GM21526 (cell line): ENCODE measurements at regions not wholly inside any gene's neighbourhood (a gene's known extent, or its start where the extent isn't known, plus 50 kb on each side); places are given as distances from the start of the nearest gene placed in this dataset.
"Not testable (repeated sequence)": the region's sequence is repeated elsewhere in the genome, so short reads cannot be mapped to it uniquely, and the experiment has no call there.

ENCODE experiments used
- ATAC-seq: cut with Tn5 transposase; IDR thresholded peaks from one replicate; pipeline ENCODE4 v1.9.1; 2021; ENCODE audit warnings: moderate library complexity; ENCODE audit not compliant: unreplicated experiment, low FRiP score

DNA sequence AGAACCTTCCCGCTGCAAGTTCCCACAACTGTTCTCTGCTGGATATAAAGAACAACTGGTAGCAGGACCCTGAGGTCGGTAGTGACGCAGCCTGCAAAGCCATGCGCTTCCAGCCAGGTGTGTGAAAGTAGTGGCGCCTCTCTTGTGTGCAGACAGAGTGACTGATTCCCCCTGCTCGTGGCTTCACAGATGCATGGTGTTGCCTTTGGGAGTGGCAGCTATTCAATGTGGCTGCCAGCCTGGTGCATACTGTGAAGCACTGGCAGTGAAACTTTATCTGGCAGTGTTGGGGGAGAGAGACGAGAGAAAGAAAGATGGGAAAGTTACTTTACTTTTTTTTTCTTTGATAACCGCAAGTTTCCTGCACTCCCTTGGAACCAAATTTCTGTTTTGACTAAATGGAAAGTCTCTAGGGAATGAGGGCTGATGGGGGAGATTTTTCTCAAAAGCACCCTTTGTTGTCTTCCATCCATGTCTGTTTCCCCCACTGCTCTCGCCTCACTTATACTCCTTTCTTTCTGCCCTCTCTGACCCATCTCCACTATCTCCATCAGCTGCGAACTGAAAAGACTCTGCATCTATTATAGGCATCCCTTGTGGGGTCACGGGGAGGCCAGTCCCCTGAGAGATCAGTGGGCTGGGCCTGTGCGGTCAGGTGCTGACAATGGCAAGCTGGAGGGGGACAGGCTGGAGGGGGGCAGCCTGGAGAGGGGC is 90.0 kb upstream of the TNP1 start:
- ATAC-seq = no peak

DNA sequence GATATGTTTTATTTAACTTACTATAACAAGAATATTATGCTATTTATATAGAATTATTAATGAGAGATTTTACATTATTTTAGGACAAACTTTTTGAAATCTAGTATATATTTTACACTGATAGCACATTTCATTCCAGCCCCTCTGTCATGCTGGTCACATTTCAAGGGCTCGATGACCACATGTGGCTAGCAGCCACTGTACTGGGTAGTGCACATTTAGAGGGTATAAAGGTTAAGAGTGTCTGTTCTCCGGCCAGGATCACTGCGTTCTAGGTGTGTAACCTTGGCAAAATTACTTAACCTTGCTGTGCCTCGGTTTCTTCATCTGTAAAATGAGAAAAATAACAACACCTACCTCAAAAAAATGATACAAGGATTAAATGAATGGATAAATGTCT is 87.2 kb upstream of the TNP1 start:
- ATAC-seq = no peak

DNA sequence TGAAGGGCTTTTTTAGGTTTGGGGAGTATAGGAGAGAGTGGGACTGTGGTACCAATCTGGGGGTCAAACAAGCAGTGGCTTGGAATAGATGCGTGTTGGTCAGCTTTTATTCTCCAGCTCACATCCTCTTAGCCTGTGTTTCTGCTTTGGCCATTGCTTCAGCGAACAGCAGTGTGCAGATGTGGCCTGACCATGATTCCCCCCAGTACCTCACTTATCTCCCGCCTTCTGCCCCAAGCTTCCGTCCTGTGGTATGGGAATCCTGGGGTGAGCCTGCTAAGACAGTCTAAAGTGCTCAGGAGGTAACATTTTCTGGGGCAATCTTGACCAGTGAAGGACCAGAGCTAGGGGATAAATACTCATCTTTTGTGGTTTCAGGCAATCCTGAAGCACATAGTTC is 84.9 kb upstream of the TNP1 start:
- ATAC-seq = no peak

DNA sequence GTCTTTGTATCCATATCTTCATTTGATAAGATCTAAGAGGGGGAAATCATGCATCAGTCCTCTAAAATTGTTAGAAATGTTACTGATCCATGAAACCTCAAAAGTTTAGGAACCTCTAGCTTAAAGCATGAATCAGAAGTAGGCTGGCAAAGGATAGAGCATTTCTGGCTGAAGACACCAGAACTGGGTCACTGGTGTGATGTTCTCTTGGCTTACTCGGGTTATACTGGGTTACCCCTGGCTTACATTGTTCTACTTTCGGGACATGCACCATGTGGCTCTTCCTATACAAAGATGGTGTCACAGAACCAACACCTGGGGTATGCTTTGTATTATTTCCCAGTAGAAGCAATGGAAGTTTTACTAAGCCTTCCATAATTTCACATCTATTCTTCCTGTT is 83.2 kb upstream of the TNP1 start:
- ATAC-seq = no peak

DNA sequence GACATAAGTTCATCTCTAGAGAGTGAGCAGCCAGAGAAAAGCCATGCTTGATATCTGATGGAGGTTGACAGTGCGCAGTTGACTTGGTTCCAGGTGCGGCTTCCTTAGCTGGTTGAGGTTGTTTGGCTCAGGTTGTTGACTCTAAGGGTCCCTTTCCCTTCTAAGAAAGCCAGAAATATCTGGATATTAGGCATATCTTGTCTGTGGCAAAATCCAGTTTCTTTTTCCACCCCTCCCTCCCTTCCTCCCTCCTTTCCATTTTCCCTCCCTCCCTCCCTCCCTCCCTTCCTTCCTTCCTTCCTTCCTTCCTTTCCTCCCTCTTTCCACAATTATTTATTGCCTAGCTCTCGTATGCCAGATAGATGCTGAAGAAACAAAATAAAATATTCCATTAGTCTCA is 82.6 kb upstream of the TNP1 start:
- ATAC-seq = no peak

DNA sequence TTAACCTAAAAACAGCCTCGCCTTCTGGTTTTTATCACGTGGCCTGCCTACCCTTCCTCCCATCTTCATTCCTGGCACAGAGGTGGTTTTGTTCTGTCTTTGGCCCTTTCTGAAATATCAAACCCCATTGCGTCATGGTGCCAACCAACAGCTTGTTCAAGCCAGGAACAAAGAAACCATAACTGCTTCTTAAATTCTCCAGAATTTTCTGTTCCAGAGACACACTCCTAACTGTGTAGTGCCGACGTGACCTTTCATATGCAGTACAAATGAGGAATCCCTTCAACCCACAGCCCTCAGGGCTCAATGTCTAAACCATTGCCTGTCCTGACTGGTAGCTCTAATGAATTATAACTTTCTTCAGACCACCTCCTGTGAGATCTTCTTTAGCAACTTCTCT is 82.2 kb upstream of the TNP1 start:
- no peak for ATAC-seq

DNA sequence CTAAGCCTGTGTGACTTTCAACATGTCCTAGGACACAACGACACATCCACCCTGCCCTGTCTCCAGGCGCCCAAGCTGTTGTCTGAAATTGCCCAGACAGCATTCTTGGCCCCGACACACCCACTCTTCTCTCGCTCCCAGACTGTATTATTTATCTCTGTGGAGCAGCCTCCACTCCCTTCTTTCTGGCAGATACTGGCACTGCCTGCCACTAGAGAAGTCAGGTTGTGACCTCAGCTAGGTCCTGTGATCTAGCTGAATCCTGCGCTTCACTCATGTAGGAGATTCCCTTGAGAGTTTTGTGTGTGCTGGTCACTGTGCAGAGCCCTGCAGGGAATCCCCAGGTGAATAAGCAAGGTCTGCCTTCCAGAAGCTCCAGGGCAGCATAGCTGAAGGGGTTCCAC is 77.1 kb upstream of the TNP1 start:
- ATAC-seq = no peak

DNA sequence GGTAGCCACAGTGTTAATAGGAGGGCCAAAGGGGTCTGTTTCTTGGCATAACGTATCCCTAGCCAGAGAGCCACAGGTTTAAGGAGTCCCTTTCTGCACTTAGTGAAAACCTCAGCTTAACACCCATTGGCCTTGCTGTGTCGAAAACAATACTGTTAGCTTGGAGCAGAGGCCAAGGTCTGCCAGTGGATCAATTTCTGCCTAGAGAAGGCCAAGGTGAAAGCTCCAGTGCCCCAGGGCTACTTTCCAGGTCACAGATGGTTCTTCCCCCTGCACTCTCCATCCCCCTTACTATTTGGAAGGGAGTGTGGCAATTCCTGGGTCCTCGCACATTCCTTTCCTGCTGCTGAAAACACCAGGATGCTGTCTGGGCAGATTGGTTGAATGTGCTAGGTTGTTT is 74.8 kb upstream of the TNP1 start:
- no peak for ATAC-seq

DNA sequence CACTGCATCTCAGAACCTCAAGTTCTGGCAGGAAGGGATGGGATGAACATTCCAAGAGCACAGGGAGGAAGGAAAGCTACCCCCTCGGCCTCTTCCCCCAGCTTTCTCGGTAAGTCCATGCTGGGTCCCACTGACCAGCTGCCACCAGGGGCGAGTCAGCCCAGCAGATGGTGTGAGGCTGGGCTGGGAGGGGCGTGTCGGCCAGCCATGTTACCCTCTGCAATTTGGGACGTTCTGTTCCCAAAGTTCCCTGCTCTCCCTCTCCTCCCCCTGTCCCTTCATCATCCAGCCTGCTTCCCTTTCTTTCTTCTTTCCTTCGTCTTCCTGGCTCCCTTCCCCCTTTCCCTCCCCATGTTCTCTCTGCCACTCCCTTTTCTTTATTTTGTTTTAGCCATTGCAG is 74.3 kb upstream of the TNP1 start:
- no peak for ATAC-seq

DNA sequence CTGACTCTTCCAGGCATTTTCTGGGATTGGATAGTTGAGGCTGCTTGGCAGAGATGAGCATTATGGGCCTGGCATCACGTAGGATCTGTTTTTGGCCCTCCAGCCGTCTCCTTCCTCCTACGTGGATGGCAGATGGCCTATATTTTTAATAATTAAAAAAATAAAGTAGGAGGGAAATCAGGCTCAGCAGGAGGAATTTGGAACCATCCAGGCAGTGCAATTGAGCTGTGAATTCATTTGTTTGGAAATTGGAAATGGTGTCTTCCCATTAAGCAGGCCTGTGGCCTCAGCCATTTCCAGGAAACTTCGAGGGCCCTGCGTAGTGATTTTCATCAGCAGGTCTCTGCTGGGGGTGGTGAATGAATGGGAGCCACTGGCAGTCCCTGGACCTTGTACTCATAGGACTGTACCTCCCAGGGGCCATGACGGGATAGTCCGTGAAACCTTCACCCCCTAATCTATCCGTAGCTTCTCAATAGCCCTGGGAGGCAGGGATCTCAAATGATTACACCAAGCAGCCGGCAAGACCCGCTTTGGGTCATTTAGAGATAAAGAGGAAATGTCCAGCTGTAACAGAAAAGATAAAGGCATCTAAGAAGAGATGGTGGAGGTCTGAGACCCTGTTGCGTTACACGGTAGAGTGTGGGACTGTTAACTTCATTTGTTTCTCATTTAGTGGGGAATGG is 73.1 kb upstream of the TNP1 start:
- no peak for ATAC-seq

DNA sequence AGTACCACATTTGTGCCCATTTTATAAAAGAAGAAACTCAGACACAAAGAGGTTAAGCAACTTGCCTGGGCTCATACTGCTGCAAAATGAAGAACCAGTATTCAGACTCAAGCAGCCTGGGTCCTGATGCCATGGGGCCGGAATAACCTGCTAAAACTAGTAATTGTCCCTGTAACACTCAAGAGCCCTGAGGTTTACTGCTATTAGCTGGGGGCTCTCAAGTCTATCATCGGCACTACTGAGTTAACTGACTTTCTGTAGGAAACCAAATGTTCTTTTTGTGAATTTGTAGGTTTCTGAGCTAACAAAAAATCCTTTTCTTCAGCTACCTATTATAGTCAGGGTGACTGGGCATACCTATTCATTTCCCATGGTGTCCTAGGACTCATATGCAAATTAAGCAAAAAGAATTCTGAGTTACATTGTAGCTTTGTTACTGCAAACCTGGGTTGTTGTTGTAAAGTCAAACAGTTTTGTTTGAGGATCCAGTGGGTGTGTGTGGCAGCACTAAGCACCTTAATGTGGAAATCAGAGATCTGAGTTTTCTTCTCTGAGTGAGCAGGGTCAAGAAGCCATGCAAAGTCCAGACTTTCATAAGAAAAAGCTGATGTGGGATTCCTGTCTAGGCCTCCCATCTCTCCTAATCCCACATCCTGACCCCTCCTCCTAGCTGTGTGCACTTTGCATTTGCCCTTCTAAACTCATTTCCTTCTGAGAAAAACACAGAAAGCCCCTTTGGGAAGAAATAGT is 72.4 kb upstream of the TNP1 start:
- no peak for ATAC-seq

DNA sequence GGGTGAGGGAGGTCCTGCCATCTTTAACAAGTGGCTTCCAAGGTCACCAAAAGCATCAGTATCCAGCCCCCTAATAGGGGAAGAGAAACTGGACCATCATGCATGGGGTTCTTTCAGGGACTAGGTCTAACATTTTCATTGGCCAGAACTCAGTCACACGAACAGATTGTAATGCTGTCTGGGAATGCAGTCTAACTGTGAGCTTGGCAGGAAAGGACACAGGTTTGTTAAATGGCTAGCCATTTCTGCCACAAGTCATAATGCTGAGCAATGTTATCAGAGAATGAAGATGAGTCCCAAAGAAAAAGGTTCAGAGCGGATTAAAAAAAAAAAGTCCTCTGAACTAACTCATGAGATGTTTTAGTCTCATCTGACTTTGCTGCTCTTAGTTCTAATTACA is 70.9 kb upstream of the TNP1 start:
- no peak for ATAC-seq

DNA sequence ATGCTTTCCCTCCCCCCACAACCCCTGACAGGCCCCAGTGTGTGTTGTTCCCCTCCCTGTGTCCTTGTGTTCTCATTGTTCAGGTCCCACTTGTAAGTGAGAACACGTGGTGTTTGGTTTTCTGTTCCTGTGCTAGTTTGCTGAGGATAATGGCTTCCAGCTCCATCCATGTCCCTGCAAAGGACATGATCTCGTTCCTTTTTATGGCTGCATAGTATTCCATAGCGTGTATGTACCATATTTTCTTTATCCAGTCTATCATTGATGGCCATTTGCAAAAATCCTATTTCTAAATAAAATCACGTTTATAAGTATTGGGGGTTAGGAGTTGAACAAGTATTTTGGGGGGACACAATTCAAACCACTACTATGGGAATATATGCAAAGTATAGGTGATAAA is 69.5 kb upstream of the TNP1 start:
- ATAC-seq = not testable (repeated sequence)

DNA sequence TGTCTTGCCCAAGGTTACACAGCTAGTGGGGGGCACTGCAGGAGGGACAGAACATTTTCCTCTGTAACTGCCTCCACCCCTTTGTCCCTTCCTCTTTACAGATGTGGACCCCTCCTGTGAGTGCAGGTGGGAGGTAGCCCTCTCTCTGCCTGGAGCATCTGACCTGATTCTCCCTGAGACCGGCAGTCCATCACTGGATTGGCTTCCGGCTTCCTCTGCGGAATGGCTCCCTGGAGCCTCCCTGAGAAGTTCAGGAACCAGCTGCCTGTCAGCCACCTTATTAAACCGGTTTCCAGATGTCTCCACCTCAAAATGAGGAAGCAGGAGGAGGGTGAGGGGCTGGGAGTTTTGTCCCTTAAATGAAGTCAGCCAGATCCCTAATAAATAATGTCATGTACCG is 67.3 kb upstream of the TNP1 start:
- no peak for ATAC-seq

DNA sequence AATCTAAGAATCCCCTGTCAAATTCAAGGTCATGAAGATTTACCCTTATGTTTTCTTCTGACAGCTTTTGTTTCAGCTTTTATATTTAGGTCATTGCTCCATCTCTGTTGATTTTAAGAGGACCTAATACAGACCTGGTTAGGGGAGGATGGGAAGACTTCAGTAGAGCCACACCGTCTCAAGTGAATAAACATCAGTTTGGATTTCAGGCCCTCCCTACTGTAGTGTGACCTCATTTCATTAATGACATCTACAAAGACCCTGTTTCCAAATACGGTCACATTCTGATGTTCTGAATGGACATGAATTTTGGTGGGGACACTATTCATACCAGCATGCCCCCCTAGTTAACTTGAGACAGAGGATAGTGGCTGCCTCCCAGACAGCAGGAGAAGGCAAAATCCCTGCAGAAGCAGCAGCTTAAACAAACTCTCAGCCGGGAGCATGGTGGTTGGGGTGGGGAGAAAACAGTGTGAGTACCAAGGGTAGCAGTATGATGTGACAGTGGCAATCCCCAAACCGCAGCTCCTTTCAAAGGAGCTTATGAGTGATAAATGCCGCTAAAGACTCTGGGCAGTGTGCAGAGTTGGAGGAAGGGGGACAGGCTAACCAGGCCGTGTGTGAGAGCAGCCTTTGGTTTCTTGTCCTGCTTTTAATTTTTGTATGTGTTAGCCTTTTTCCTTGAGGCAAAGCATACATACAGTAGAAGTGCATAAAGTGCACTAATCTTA is 65.9 kb upstream of the TNP1 start:
- no peak for ATAC-seq

DNA sequence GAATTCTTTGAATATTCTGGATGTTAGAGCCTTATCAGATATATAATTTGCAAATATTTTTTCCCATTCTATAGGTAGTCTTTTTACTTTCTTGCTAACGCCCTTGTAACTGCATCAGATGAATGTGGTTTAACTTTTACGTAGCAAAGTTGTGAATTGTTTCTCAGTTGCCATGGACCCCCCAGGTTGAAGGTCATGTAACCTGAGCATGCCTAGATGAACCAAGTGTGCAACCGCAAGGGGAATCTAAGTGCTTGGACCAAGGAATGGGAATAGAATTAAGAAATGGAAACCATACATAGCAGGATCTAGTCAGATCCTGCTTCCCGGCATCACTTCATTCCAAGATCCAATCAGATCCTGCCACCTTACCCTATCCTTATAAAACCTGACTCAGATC is 65.1 kb upstream of the TNP1 start:
- ATAC-seq = no peak

DNA sequence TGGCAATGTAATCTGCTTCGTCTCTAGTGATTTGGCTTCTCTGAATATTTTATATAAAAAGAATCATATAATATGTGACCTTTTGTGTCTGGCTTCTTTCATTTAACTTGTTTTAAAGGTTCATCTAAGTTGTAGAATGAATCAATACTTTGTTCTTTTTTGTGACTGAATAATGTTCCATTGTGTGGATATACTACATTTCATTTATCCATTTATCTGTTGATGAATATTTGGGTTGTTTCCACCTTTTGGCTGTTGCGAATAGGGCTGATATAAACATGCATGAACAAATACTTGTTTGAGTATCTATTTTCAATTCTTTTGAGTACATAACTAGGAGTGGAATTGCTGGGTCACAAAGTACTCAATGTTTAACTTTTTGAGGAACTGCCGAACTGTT is 63.8 kb upstream of the TNP1 start:
- no peak for ATAC-seq

DNA sequence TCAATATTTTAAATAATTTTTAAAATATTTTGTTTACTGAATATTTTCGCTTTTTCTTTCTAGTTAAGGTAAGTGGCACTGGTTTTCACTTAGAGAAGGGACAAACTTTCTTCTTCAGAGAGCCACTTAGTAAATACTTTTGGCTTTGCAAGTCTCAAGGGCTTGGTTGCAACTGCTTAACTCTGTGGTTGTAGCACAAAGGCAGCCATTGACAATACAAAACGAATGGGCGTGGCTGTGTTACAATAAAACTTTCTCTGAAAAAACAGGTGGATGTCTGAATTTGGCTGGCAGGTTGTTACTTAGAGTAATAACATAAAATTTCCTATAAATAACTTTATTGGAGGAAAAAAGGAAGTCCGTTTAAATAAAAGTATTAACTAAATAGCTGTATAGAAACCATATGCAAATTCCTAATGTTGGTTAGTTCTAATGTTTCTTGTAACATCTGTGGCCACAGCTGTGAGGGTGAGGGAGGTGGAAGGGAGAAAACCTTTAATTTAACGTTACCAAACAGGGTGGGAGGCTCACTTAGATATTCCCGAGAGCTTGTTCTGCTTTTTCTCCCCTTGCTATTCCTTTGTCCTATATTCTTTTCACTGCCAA is 62.4 kb upstream of the TNP1 start:
- peak; percentile 73 for ATAC-seq

DNA sequence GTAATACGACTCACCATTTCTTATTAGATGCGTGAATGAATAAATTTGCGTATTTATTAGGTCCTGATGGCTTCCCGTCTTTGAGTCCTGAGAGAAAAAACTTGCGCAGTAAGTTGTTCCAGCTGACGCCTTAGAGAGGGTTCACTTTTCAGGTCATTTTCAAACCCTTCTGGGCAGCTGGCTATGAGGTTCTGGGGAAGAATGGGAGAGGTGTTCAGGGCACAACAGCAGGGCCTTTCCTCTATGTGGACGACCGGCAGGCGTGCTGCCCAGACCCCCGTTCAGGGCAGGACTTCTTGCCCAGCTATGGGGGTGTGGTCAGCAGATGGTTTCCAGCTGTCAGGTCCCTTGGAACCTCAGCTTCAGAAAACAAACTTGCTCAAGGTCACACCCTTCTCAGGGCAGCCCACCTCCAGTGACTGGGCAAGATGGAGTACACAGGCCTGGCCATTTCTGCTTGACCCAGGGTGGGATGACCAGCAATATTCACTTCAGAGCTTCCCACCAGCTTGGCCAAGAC is 61.1 kb upstream of the TNP1 start:
- ATAC-seq = no peak

DNA sequence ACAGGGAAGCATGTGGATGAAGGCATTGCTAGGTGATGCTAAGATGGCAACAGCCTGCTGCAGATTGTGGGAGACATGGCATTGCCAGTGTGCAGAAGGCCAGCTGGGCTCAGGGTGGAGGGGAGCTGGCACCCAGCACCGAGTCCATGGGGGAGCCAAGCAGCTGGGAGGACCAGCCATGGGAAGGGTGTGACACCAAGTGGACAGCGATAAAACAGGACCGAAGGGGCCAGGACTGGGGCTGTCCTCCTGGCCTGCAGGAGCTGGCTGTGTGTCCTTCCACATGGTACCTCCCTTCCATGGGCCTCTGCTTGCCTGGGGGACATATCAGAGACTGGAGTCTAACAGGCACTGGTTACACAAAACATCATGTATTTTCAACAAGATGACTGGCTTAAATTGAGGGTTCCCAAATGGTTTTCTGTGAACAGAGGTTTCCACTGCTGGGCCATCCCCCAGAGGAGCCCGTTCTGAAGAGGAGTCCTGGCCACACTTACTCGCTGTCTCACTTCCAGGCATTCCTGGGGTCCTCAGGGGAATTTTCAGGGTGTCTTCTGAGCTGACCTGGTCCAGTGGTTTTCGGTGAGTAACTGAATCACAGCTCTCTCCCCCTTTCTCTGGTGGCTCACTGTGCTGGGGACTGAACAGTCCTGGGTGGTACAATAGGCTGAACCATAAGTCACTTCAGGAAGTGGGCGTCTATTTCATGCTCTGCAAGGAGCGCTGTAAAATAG is 60.4 kb upstream of the TNP1 start:
- ATAC-seq = no peak
